Panc1 (cell line): ENCODE measurements at regions not wholly inside any gene's neighbourhood (a gene's known extent, or its start where the extent isn't known, plus 50 kb on each side); places are given as distances from the start of the nearest gene placed in this dataset.

Experiments
- CTCF ChIP-seq: fragments of 450-650 bp; IDR thresholded peaks from 2 replicates; pipeline ENCODE4 v1.5.1; 2017; ENCODE audit warnings: mild to moderate bottlenecking
- POLR2AphosphoS5 ChIP-seq: IDR thresholded peaks from 2 replicates; pipeline ENCODE4 v1.6.1; 2012; ENCODE audit warnings: mild to moderate bottlenecking, low read depth, low read length, moderate library complexity
- SIN3A ChIP-seq: IDR thresholded peaks from 2 replicates; pipeline ENCODE4 v1.6.1; 2012; ENCODE audit warnings: low read depth, mild to moderate bottlenecking, low read length, moderate library complexity, borderline replicate concordance; ENCODE audit not compliant: insufficient read depth
- TCF7L2 ChIP-seq: IDR thresholded peaks from 2 replicates; pipeline ENCODE4 v1.6.1; 2011; ENCODE audit warnings: mild to moderate bottlenecking, low read depth, low read length, inconsistent platforms
- TF ChIP-seq, protein P1 (sequence below), 2 experiments: IDR thresholded peaks; 2 replicates each; pipeline ENCODE4 v1.6.1; 2011 to 2012; ENCODE audit warnings: low read depth in 2 of 2, control low read depth in 1 of 2, low read length in 1 of 2, mild to moderate bottlenecking in 1 of 2, moderate library complexity in 1 of 2; ENCODE audit not compliant: insufficient read depth in 1 of 2

GRCh38 chr13:106630650-106631049 lies 62.7 kb upstream of the ARGLU1 start:
- TF ChIP-seq CTCF (no peak), POLR2AphosphoS5 (no peak), SIN3A (no peak), TCF7L2 (no peak)
- TF ChIP-seq, protein P1, sequence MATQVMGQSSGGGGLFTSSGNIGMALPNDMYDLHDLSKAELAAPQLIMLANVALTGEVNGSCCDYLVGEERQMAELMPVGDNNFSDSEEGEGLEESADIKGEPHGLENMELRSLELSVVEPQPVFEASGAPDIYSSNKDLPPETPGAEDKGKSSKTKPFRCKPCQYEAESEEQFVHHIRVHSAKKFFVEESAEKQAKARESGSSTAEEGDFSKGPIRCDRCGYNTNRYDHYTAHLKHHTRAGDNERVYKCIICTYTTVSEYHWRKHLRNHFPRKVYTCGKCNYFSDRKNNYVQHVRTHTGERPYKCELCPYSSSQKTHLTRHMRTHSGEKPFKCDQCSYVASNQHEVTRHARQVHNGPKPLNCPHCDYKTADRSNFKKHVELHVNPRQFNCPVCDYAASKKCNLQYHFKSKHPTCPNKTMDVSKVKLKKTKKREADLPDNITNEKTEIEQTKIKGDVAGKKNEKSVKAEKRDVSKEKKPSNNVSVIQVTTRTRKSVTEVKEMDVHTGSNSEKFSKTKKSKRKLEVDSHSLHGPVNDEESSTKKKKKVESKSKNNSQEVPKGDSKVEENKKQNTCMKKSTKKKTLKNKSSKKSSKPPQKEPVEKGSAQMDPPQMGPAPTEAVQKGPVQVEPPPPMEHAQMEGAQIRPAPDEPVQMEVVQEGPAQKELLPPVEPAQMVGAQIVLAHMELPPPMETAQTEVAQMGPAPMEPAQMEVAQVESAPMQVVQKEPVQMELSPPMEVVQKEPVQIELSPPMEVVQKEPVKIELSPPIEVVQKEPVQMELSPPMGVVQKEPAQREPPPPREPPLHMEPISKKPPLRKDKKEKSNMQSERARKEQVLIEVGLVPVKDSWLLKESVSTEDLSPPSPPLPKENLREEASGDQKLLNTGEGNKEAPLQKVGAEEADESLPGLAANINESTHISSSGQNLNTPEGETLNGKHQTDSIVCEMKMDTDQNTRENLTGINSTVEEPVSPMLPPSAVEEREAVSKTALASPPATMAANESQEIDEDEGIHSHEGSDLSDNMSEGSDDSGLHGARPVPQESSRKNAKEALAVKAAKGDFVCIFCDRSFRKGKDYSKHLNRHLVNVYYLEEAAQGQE (IDR thresholded peaks at IDR 0.05; ENCODE audit: insufficient read depth in 1 of 2, low read depth in 2 of 2, low read length in 1 of 2): no peak
